ENCODE measurements at regions not wholly inside any gene's neighbourhood (a gene's known extent, or its start where the extent isn't known, plus 50 kb on each side); places are given as distances from the start of the nearest gene placed in this dataset.
"Not testable (repeated sequence)": the region's sequence is repeated elsewhere in the genome, so short reads cannot be mapped to it uniquely, and the experiment has no call there.

DNA sequence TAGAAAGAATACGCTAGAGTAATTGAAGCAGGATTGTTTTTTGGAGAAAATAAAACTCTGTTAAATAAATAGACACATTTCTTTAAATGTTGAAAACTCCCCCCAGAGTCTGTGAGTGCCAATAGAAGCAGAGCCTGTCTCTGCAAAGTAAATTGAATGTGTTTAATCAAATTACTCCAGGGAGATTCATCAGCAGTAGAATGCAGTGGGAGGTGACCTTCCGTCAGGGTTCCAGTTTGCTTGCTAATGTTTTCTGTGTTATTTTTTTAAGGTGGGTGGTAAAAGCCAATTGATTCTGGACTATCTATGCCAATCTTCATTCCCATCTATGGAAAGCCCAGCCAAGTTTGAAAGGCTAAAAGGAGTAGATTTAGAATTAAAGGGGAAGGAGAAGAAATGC lies 612.4 kb upstream of the GRM7 start:
- DNase-seq: no peak

DNA sequence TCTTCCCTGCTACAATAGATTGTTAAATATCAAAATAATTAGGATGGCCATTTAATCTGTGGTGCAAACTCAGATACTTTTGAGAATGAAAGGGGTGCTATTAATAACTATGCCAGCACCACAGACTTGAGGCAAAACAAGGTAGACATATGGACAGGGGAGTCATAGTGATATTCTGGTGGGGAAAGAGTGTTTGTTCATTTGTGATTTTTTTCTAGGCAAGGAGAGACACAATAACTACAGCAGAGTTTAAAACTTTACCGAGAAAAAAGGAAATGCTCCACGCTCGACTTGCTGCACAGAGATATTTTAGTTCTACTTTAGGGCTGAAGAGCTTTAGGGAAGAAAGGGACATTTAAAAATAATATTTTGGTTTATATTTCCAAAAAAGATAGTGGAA lies 611.2 kb upstream of the GRM7 start:
- DNase-seq: no peak

DNA sequence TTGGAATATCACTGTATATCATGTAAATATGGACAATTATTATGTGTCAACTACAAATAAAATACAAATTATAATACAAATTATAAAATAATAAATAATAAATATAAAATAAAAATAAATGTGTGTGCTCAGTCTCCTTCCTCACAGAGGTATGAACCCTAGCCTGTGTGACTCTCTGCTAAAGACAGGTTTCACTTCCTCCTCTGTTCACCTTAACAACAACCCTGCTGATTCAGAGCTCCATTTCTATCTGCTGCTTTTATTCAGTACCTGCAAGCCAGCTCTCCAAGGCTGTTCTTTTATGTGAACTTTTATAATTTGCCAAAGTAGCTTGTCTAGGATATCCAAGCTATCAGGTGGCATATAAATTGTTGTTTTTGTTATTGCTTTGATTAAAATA lies 610.7 kb upstream of the GRM7 start:
- no peak for DNase-seq

DNA sequence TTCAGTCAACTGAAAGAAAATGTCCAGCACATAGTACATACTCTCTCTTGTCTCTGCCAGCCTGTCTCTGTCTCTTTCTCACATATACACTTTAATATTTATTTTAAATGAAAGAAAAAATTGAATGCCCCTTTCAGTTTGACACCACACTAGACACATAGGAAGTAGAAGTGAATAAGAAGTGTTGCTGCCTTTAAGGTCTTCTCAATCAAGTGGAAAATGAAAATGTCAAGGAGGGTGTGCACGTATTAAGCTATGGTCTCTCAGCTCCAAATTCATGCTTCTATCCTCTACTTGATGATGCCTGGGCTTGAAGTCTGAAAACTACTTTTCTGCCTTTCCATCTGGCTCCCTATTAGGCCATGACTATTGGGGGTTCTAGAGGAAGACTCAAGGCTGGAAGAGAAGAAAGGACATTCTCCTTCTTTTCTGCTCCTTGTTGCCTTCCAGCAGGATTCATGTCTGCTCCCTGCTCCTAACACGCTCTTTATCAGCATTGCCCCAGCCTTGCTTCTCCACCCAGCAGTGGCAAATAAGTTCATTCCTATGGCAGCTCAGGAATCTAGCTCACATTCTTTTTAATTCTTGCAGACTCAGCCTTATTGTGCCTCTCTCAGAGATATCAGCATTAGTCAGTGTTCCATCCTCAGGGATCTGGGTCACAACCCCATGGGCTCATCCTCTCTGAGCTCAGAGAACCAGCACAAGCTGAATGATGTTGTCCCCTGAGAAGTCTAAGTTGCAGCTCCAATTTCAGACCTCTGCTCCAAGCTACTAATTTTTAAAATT lies 609.1 kb upstream of the GRM7 start:
- no peak for DNase-seq

DNA sequence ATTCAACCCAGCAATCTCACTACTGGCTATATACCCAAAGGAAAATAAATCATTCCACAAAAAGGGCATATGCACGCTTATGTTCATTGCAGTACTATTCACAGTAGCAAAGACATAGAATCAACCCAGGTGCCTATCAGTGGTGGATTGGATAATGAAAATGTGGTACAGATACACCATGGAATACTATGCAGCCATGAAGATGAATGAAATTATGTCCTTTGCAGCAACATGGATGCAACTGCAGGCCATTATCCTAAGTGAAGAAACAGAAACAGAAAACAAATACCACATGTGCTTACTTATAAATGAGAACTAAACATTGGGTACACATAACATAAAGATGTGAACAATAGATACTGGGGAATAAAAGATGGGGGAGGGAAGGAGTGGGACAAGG lies 606.4 kb upstream of the GRM7 start:
- no peak for DNase-seq

DNA sequence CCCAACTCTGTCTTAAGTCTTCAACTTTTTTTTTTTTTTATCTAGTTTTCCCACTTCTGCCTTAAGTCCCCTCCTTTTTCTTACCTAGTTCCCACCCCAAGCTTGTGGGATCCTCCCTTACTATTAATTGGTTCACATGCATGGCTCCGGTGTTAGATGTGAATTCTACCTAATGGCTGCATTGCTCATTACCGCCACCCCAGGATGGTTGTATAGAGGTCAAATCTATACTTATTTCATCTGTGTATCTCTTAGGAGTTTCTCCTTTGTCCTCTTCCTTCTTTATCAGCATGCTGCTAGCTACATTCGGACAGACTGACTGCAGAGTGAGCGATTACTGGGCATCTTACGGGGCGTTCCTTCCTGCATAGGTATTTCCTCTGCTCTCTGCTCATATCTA lies 605.7 kb upstream of the GRM7 start:
- no peak for DNase-seq

DNA sequence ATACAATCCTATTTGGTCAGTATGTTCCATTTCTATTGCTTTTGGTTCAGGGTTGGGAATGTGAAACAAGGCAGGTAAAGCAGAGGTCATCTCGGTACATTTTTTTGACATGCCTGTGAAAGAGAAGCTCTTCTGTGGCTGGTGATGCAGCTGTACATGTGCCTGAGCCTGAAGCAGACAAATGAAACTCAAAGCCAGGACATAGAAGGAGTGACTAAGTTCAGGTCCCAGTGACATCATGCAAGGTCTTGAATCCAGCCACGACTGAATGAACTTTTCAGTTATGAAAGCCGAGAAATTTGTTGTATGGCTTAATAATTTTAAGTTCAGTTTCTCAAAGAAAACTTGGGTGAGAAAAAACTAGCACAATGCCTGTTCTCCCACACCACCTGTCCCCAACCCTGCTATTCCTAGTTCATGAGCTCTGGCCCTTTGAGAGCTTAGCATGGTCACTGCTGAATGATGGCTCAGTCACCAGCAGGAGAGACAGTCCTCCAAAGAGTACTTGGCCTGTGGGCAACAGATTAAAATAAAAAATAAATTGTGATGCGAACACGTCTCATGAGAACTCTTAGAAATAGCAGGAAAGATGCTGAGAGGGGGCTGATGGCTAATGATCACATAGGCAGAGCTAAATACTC lies 600.2 kb upstream of the GRM7 start:
- no peak for DNase-seq

DNA sequence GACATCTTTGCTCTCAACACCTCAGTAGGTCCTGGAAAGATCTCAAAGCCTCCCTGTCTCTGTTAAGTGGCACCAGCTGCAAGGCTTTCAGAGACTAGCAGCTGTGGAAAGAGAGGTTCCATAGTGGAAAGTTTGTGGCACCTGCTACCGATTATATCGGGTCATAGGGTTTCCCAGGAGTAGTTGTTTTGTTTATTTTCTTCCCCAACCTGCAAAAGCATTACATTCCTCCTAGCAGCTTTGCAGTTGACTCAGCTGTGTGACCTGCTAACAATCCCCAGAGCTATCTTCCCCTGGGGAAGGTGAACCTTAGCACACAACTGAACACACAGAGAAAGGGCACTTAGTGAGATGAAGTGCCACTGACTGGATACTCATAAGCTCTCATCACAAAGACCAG lies 598.9 kb upstream of the GRM7 start:
- DNase-seq: no peak

DNA sequence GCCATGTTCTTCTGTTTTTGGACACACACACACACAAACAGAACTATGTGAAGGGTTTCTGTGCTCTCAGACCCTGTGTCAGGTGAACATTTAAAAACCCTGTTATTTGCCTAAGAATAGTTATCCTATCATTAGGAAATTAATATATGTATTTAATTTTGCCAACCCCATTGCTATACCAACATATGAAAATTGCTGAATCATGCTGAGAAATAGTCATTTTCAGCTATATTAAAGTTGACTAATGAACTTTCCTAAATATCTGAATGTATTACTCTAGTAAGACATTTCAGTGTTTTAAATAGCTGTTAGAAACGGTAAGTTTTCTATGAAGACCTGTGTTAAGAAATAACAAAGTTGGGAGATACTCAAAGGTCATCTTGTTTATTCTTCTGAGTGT lies 596.9 kb upstream of the GRM7 start:
- no peak for DNase-seq

DNA sequence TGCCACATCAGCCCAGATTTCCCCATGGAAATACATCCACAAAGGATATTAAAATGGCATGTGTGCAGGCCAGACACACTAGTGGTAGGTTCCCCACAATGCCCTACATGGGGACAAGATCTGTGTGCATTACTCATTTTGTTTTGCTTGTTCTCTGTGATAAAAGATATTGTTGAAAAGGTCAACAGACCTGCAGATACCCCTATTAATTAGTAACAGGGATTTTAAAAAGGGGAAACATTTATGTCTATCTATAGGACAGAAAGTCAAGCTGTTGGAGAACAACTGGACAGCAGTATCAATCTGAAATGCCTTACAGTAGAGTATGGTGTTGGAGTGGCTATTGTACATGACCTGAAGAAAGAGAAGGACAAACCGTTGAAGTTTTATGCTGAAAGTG lies 596.0 kb upstream of the GRM7 start:
- no peak for DNase-seq

DNA sequence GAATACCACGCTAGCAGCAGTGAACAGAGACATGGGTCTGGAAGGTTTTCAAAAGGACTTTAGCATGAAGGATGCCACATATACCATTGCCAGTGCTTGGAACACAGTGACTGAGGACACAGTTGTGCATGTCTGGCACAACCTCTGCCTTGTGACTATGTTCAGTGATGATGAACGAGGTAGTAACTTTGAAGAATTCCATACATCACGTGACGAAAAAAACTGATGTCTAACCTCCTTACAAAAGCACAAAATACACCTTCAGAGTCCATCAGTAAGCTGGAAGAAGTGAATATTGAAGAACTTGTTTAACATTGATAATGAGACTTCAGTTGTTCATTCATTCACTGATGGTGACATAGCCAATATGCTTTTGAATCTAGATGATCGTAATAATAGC lies 594.8 kb upstream of the GRM7 start:
- DNase-seq: no peak

DNA sequence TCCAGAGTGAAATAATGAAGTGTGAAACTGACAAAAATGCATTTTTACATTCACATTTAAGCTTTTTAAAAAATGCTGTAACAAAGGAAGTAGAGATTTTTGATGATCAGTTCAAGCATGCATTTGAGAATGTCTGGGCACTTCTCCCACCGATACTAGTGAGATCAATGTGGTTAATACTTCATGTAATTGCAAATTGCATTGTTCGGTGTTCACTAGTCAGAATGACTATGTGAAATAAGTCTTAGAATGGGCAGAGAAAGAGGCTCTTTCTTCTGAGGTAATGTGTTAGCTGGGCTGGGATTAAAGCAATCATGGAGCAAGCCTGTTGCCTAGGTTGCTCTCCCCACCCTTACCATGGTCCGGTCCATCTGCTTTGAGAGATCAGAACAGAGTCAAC lies 587.0 kb upstream of the GRM7 start:
- DNase-seq: no peak

DNA sequence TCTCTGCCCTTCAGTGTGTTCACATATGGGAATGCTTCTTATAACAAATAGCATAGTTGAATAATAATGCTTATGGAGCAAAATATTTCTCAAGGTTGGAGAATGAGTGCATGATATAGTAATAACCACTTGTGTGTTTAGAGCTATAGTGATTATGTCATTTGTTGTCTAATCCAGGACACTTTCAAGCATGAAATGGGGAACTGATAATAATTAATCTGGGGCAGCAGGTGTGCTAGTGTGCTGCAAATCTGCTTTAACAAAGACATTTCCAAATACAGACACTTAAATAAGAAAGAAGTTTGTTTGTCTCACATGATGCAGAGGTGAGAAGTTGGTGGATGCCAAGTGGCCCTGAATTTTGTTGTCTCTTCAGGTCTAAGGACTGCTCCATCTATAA lies 579.3 kb upstream of the GRM7 start:
- no peak for DNase-seq

DNA sequence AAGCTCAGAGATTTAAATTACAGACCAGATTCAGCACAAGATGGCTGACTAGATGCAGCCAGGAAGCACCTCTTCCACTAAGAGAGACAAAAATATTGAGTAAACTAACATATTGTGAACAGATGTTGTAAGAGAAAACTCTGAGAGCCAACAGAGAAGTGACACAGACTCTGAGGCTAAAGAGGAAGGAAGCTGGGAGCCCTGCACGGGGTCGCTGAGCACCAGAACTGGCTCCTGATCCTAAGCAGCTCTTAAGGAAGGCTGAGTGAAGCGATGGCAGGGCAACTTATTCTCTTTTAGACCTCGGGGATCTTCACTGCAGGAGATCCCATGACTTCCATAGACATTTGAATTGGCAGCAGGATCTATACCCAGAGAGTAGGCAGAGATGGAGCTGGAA lies 578.0 kb upstream of the GRM7 start:
- DNase-seq: no peak

DNA sequence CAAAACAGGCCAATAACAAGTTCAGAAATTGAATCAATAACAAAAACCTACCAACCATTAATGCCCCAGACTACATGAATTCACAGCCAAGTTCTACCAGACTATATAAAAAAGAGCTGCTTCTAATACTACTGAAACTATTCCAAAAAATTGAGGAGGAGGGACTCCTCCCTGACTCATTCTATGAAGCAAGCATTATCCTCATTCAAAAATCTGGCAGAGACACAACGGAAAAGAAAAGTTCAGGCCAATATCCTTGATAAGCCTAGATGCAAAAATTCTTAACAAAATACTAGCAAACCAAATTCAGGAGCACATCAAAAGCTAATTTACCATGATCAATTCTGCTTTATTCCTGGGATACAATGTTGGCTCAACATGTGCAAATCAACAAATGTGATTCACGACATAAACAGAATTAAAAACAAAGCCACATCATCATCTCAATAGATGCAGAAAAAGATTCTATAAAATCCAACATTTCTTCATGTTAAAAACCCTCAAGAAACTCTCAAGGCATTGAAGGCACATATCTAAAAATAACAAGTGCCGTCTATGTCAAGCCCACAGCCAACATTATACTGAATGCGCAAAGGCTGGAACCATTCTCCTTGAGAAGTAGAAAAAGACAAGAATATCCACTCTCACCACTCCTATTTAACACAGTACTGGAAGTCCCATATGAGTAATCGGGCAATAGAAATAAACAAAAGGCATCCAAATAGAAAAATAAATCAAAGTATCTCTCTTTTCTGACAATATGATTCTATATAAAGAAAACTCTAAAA lies 573.6 kb upstream of the GRM7 start:
- no peak for DNase-seq

DNA sequence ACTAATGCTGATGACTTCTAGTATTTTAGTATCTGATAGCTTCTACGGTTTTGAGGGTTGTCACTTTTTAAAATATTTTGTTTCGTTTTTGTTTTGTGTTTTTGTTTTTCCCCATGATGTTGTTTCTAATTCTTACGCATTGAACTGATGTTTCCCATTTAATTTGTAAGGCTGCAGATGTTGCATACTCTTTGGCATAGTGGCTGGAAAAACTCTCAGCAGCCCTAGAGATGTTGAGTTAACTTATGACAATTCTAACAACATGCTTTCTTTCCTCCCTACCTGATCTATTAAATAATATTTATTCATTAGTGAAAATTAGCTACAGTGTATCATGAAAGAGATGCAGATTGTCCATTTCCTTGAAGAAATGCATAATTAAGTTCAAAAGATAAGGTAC lies 559.3 kb upstream of the GRM7 start:
- no peak for DNase-seq

DNA sequence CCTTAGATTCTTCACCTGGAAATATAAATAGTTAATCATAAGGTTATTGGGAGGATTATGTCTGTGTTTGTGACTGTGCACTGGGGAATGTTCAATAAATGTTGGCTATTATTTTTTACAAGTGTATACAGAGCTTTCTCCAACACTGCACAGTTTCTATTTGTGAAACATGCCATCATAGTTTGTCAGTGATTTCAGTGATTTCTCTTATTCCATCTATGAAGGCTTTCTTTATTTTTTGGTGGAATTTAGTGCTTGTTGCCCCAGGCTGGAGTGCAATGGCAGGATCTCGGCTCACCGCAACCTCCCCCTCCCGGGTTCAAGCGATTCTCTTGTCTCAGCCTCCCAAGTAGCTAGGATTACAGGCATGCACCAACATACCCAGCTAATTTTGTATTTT lies 545.0 kb upstream of the GRM7 start:
- no peak for DNase-seq

DNA sequence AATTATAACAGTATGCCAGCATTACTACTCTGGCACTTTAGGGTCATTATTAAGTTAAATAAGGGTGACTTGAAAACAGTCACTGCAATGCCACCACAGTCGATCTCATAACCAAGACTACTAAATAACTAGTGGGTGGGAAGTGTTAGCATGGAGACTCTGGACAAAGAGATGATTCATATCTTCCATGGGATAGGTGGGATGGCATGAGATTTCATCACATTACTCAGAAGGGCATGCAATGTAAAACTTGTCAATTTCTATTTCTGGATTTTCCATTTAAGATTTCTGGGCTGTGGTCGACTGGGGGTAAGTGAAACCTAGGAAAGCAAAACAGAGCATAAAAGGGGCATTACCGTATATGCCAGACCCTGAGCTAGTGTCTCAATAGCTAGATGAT lies 538.9 kb upstream of the GRM7 start:
- no peak for DNase-seq

DNA sequence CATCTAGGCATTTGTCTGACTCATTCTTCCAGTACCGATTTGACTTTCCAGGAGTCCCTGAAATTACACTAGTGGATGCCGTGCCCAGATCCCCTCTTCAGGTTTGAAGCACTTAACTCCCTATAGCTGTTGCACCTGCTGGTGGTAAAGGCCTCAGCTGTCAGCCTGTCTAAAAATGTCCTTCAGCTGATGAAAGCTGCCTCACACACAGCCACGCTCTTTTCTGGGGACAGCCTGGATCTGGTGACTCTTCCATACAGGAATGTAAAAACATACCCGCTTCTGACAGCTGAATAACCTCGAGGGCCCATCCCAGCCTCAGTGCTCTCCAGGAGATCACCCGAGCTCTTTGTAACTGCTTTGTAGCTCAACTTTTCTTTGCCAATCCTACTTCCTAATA lies 534.1 kb upstream of the GRM7 start:
- DNase-seq: no peak

DNA sequence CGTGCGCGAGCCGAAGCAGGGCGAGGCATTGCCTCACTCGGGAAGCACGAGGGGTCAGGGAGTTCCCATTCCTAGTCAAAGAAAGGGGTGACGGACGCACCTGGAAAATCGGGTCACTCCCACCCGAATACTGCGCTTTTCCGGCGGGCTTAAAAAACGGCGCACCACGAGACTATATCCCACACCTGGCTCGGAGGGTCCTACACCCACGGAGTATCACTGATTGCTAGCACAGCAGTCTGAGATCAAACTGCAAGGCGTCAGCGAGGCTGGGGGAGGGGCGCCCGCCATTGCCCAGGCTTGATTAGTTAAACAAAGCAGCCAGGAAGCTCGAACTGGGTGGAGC lies 520.0 kb upstream of the GRM7 start:
- not testable (repeated sequence) for DNase-seq

DNA sequence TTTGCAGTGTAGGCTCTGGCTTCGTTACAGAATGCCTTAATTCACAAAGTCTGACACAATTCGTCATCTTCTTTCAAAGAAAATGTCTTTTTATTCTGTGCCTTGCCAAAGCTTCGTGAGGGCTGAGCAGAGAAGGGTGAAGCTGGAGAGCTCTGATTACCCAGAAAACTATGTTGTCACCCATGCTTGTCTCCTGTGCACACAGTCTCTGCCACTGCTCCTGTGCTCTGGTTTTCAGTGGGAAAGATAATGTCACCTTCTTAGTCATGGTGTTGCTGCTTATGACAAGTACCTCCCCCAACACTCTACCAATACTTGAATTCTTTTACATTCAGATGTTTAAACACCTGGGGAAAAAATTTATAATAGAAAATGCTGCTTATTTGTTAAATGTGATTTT lies 509.2 kb upstream of the GRM7 start:
- DNase-seq: no peak

DNA sequence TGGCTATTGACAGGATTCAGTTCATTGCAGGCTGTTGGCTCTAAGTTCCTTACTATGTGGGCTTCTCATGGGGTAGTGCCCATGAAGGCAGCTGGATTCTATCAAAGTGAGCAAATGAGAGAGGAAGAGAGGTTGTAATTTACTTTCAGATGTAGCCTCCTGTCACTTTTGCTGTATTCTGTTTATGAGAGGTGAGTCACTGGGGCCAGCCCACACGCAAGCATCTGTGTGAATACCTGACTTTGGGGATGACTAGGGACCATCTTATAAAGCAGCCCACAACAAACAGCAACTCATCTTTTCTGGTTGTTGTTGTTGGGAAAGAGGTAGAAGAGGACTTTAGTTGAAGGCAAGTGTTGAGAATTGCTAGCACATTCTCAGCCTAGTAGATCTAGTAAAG lies 506.3 kb upstream of the GRM7 start:
- DNase-seq: no peak

DNA sequence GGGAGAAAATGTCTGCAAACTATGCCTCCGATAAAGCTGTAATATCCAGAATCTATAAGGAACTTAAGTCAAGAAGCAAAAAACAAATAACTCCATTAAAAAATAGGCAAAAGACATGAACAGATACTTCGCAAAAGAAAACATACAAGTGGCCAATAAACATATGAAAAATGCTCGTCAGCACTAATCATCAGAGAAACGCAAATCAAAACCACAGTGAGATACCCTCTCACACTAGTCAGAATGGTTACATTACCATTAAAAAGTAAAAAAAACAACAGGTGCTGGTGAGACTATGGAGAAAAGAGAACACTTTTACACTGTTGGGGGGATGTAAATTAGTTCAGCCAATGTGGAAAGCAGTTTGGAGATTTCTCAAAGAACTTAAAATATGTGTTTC lies 498.5 kb upstream of the GRM7 start:
- no peak for DNase-seq

DNA sequence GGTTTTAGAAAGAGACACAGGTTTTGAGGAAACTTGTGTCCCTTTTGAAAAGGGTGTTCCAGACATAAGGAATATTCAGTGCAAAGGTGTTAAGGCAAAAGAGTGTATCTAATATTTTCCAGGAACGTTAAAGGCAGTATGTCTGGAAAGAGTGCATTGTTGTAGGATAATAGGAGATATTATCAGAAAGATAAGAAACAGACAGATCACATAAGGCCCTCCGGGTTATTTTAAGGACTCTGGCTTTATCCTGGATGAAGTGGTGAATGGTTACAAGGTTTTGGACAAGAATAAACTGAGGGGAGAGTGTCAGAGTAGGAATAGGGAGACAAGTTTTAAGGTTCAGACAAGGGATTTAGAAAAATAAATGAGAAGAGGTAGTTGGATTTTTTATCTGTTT lies 493.7 kb upstream of the GRM7 start:
- DNase-seq: no peak
